Stimulated activated naive B cell treated with anti-CD40 and anti-IgM and Interleukin-4, amounts not matched to agents 10 μg/mL and 1 μg/mL and 100 μg/mL, for 72 hours (primary cell): ENCODE measurements at regions not wholly inside any gene's neighbourhood (a gene's known extent, or its start where the extent isn't known, plus 50 kb on each side); places are given as distances from the start of the nearest gene placed in this dataset.
A peak's percentile ranks its signal among the peaks of the same experiment; 100 is the strongest.
"Not testable (repeated sequence)": the region's sequence is repeated elsewhere in the genome, so short reads cannot be mapped to it uniquely, and the experiment has no call there.

Experiments used
- ATAC-seq, 2 donors: fragments of 150-1000 bp; cut with Tn5 transposase; replicated peaks; 2 replicates each; pipeline ENCODE4 v1.10.0; 2021; ENCODE audit warnings: moderate library complexity in 1 of 2
- DNase-seq: peaks from one replicate; pipeline ENCODE4 v3.0.0; 2021
- H3K27ac Mint-ChIP-seq: one replicate; pipeline ENCODE4 v1.8.0; 2022; ENCODE audit warnings: mild to moderate bottlenecking, mixed read lengths
- H3K27me3 Mint-ChIP-seq, 2 donors: one replicate each; pipeline ENCODE4 v1.8.0; 2022; ENCODE audit warnings: mixed read lengths in 2 of 2
- H3K36me3 Mint-ChIP-seq, 2 donors: one replicate each; pipeline ENCODE4 v1.8.0; 2022; ENCODE audit warnings: mixed read lengths in 2 of 2, mild to moderate bottlenecking in 1 of 2
- H3K4me1 Mint-ChIP-seq, 2 donors: one replicate each; pipeline ENCODE4 v1.8.0; 2022; ENCODE audit warnings: mixed read lengths in 2 of 2, mild to moderate bottlenecking in 1 of 2
- H3K4me3 Mint-ChIP-seq, 2 donors: one replicate each; pipeline ENCODE4 v1.8.0; 2022; ENCODE audit warnings: mild to moderate bottlenecking in 2 of 2, mixed read lengths in 2 of 2, moderate library complexity in 1 of 2
- H3K9me3 Mint-ChIP-seq, 2 donors: one replicate each; pipeline ENCODE4 v1.8.0; 2022; ENCODE audit warnings: mixed read lengths in 2 of 2, mild to moderate bottlenecking in 1 of 2

- no peaks in the 10 kb centered on the region for H3K9me3 Mint-ChIP-seq
- no peak overlapping the region for H3K27ac Mint-ChIP-seq
- H3K4me1 Mint-ChIP-seq: peaks cover 4 to 9% of the 10 kb centered on the region in 2 donors
- ATAC-seq (no peak), DNase-seq (no peak)
- H3K36me3 Mint-ChIP-seq: no peaks in the 10 kb centered on the region
- H3K4me3 Mint-ChIP-seq: peak overlapping the region in 1 of 2 donors; percentile 30
- peaks cover 0 to 7% of the 10 kb centered on the region in 2 donors for H3K27me3 Mint-ChIP-seq
These were observed 750.2 kb downstream of the TMEM121 start for GRCh38 chr14:106276326-106277267.

DNA sequence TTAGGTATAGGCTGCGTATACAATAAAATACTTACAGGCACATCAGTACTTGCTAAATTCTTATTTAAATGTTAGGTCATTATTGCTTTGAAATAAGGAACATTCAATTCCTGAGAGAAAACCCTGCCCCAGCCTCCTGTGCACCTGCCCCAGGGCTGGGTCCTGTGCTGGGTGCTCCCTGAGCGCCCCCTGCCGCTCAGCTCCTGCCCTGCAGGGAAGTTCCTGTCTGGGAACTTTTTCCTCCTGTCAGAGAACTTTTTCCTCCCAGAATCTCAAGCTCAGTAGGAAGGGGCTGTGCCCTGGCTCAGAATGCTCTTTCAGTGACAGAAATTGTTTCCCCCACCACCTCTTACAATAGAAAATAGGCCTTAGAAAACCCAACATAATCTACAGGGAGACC, 751.1 kb downstream of the TMEM121 start:
- no peak overlapping the region for H3K4me3 Mint-ChIP-seq
- H3K36me3 Mint-ChIP-seq: no peaks in the 10 kb centered on the region
- H3K4me1 Mint-ChIP-seq: peaks cover 4 to 9% of the 10 kb centered on the region in 2 donors
- H3K27ac Mint-ChIP-seq: no peak overlapping the region
- no peak for DNase-seq
- ATAC-seq: peak in 1 of 2 donors; percentile 36
- H3K27me3 Mint-ChIP-seq: peaks cover 0 to 7% of the 10 kb centered on the region in 2 donors
- no peaks in the 10 kb centered on the region for H3K9me3 Mint-ChIP-seq

DNA sequence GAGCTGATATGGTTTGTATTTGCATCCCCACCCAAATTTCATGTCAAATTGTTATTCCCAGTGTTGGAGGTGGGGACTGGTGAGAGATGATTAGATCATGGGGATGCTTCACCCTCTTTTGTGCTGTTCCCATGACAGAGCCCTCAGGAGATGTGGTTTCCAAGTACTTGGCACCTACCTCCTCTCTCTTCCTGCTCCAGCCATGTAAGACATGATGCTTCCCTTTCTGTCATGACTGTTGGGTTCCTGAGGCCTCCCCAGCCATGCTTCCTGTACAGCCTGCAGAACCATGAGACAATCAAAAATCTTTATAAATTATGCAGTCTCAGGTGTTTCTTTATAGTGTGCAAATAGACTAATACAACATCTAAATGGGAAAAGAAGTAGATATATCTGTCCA, 754.5 kb downstream of the TMEM121 start:
- Mint-ChIP-seq H3K4me3 (no peak overlapping the region), H3K27ac (no peak overlapping the region), H3K9me3 (no peaks in the 10 kb centered on the region), H3K36me3 (no peaks in the 10 kb centered on the region), H3K27me3 (peaks cover 0 to 7% of the 10 kb centered on the region in 2 donors), H3K4me1 (peaks cover 4 to 9% of the 10 kb centered on the region in 2 donors)
- DNase-seq (no peak), ATAC-seq (no peak)

DNA sequence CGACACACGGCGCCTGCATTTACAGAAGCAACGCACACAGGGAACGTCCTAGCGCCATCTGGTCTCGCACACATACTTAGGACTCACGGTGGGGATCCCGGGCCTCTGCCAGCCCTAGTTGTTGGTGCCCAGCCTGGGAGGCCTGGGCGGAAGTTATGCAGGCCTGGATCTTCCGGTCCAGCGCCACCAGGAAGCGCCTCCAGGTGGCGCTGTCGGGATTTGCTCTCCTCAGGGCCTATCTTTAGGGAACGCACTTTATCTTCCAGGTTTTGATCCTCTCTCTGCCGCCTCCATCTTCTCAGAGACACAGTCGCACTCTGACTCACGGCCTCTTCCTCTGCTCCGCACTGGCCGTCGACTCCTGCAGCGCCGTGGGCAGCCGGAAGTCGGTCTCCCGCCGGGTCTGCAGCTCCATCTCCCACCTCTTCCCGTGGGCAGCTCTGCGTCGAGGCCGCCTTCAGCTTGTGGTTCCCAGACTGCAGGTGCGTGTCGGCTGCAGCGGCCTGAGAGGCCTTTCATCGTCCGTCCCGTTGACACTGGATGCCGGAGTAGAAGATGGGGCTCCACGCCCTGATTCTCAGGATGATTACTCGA, 760.4 kb downstream of the TMEM121 start:
- no peak overlapping the region for H3K27ac Mint-ChIP-seq

GRCh38 chr14:106287506-106287905, 761.1 kb downstream of the TMEM121 start:
- H3K4me3 Mint-ChIP-seq: no peak overlapping the region
- H3K36me3 Mint-ChIP-seq: no peaks in the 10 kb centered on the region
- DNase-seq: no peak
- no peak for ATAC-seq
- H3K4me1 Mint-ChIP-seq: no peaks in the 10 kb centered on the region
- H3K27me3 Mint-ChIP-seq: peaks cover 0 to 6% of the 10 kb centered on the region in 2 donors
- no peaks in the 10 kb centered on the region for H3K9me3 Mint-ChIP-seq
- no peak overlapping the region for H3K27ac Mint-ChIP-seq

More for the DNA sequence above, 760.4 kb downstream of the TMEM121 start:
- no peaks in the 10 kb centered on the region for H3K4me1 Mint-ChIP-seq
- no peaks in the 10 kb centered on the region for H3K9me3 Mint-ChIP-seq
- ATAC-seq (no peak), DNase-seq (no peak)
- peaks cover 0 to 6% of the 10 kb centered on the region in 2 donors for H3K27me3 Mint-ChIP-seq
- no peaks in the 10 kb centered on the region for H3K36me3 Mint-ChIP-seq
- H3K4me3 Mint-ChIP-seq: no peak overlapping the region

- peaks cover 0 to 6% of the 10 kb centered on the region in 2 donors for H3K27me3 Mint-ChIP-seq
- no peaks in the 10 kb centered on the region for H3K36me3 Mint-ChIP-seq
- no peak for DNase-seq
- H3K4me1 Mint-ChIP-seq: no peaks in the 10 kb centered on the region
- no peaks in the 10 kb centered on the region for H3K9me3 Mint-ChIP-seq
- no peak overlapping the region for H3K4me3 Mint-ChIP-seq
- no peak for ATAC-seq
- H3K27ac Mint-ChIP-seq: no peak overlapping the region
These were observed 765.2 kb downstream of the TMEM121 start for GRCh38 chr14:106291626-106292025.

DNA sequence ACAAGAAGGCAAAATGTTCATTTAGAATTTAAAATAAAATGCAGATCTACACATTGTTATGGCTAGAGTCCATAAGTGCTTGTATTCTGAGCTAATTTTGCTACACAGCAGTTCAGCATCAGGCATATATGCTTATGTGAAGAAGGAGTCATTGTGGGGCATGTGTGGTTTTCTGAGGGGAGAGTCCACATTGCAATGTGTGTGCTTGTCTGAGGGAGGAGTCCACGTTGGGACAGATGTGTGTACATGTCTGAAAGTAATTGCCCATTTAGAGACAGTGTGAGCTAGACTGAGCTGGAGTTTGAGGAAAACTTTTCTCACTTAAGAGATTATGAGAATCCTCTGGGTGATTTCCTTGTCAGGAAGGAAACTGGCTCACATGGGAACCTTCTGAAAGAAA, 767.9 kb downstream of the TMEM121 start:
- peaks cover 0 to 6% of the 10 kb centered on the region in 2 donors for H3K27me3 Mint-ChIP-seq
- peaks cover 0 to 4% of the 10 kb centered on the region in 2 donors for H3K9me3 Mint-ChIP-seq
- H3K4me3 Mint-ChIP-seq: no peak overlapping the region
- H3K27ac Mint-ChIP-seq: no peak overlapping the region
- H3K36me3 Mint-ChIP-seq: no peaks in the 10 kb centered on the region
- ATAC-seq (no peak), DNase-seq (no peak)
- peaks cover 4 to 14% of the 10 kb centered on the region in 2 donors for H3K4me1 Mint-ChIP-seq

DNA sequence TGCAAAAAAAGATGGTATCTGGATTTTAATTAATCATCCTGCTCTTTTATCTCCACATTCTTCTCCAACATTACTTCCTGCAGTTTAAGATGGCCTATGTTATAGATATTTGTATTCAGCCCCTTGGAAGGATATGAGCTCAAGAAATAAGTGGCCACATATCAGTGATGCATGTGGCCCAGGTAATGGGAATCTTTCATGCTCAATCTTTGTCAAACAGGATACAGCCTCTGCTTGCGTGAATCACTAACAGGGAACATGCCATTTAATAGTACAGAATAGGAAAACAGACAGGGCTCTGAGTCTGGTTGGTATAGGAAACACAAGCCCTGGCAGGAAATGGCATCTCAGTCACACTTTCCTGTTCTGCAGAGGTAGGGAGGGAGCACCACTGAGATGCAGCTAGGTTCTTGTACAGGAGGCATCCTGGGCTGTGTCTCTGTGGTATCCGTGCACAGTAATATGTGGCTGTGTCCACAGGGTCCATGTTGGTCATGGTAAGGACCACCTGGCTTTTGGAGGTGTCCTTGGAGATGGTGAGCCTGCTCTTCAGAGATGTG, 774.6 kb downstream of the TMEM121 start:
- H3K4me1 Mint-ChIP-seq: peaks cover 15 to 39% of the 10 kb centered on the region in 2 donors
- not testable (repeated sequence) for H3K4me3 Mint-ChIP-seq, DNase-seq, ATAC-seq, H3K36me3 Mint-ChIP-seq, H3K27me3 Mint-ChIP-seq, H3K27ac Mint-ChIP-seq, H3K9me3 Mint-ChIP-seq

DNA sequence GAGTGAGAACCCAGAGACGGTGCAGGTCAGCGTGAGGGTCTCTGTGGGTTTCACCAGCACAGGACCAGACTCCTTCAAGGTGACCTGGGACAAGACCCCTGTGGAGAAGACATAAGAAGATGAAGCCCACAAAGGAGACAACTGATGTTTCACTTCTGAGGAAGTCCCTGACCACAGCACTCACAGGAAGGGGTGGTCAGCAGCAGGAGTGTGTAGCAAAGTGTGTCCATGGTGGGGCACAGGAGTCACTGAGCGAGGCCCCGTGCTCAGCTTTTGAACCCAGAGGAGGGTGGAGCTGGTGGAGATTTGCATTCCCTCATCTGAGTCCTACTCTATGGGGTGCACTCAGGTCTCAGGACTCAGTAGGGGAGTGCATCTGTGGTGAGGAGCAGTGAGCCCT, 775.2 kb downstream of the TMEM121 start:
- not testable (repeated sequence) for H3K9me3 Mint-ChIP-seq, H3K4me3 Mint-ChIP-seq, H3K27ac Mint-ChIP-seq, H3K36me3 Mint-ChIP-seq, DNase-seq, H3K27me3 Mint-ChIP-seq, ATAC-seq
- peaks cover 15 to 39% of the 10 kb centered on the region in 2 donors for H3K4me1 Mint-ChIP-seq

DNA sequence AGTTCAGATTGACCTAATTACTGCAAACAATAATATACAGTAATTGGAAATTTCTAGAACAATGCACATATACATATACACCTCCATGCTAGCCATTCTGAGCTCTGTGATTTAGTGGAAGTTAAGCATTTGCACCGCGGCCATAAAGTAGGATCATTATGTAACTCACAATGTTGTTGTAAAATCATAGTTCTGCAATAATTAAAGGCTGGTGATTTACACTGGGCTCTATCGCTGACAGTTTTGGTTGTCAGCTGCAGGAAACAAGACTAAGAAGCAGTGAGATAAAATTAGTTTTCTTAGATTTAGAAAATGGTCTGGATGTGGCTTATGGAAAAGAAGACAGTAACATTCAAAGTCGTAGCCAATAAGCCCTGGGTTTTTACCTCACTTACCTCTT, 776.3 kb downstream of the TMEM121 start:
- H3K9me3 Mint-ChIP-seq: peaks cover 0 to 4% of the 10 kb centered on the region in 2 donors
- no peak overlapping the region for H3K27ac Mint-ChIP-seq
- no peak for DNase-seq
- no peak for ATAC-seq
- H3K4me1 Mint-ChIP-seq: peaks cover 16 to 39% of the 10 kb centered on the region in 2 donors
- no peaks in the 10 kb centered on the region for H3K36me3 Mint-ChIP-seq
- H3K27me3 Mint-ChIP-seq: no peaks in the 10 kb centered on the region
- H3K4me3 Mint-ChIP-seq: no peak overlapping the region

- Mint-ChIP-seq H3K9me3 (peaks cover 0 to 2% of the 10 kb centered on the region in 2 donors), H3K27ac (no peak overlapping the region), H3K27me3 (no peaks in the 10 kb centered on the region), H3K4me3 (no peak overlapping the region), H3K4me1 (peaks cover 15 to 32% of the 10 kb centered on the region in 2 donors), H3K36me3 (no peaks in the 10 kb centered on the region)
- no peak for ATAC-seq
- no peak for DNase-seq
These were observed 777.9 kb downstream of the TMEM121 start for GRCh38 chr14:106304271-106304670.

- Mint-ChIP-seq H3K27me3 (no peaks in the 10 kb centered on the region), H3K4me3 (no peak overlapping the region), H3K36me3 (no peaks in the 10 kb centered on the region), H3K27ac (no peak overlapping the region), H3K9me3 (peaks cover 0 to 3% of the 10 kb centered on the region in 2 donors), H3K4me1 (peaks cover 9 to 26% of the 10 kb centered on the region in 2 donors)
- DNase-seq (peak; percentile 83), ATAC-seq (peak; percentile 97 to 100)
These were observed 782.5 kb downstream of the TMEM121 start for GRCh38 chr14:106308839-106309389.

- DNase-seq (no peak), ATAC-seq (no peak)
- peaks cover 0 to 3% of the 10 kb centered on the region in 2 donors for H3K9me3 Mint-ChIP-seq
- no peak overlapping the region for H3K4me3 Mint-ChIP-seq
- peaks cover 11 to 32% of the 10 kb centered on the region in 2 donors for H3K4me1 Mint-ChIP-seq
- no peaks in the 10 kb centered on the region for H3K27me3 Mint-ChIP-seq
- no peaks in the 10 kb centered on the region for H3K36me3 Mint-ChIP-seq
- H3K27ac Mint-ChIP-seq: no peak overlapping the region
These were observed 783.0 kb downstream of the TMEM121 start for GRCh38 chr14:106309423-106309822.

GRCh38 chr14:106315436-106315835, 789.1 kb downstream of the TMEM121 start:
- Mint-ChIP-seq H3K27me3 (no peaks in the 10 kb centered on the region), H3K36me3 (no peaks in the 10 kb centered on the region), H3K9me3 (no peaks in the 10 kb centered on the region), H3K27ac (no peak overlapping the region), H3K4me1 (peaks cover 8 to 22% of the 10 kb centered on the region in 2 donors), H3K4me3 (no peak overlapping the region)
- ATAC-seq: no peak
- DNase-seq: no peak
